ENCODE measurements at regions not wholly inside any gene's neighbourhood (a gene's known extent, or its start where the extent isn't known, plus 50 kb on each side); places are given as distances from the start of the nearest gene placed in this dataset.
"Not testable (repeated sequence)": the region's sequence is repeated elsewhere in the genome, so short reads cannot be mapped to it uniquely, and the experiment has no call there.

DNA sequence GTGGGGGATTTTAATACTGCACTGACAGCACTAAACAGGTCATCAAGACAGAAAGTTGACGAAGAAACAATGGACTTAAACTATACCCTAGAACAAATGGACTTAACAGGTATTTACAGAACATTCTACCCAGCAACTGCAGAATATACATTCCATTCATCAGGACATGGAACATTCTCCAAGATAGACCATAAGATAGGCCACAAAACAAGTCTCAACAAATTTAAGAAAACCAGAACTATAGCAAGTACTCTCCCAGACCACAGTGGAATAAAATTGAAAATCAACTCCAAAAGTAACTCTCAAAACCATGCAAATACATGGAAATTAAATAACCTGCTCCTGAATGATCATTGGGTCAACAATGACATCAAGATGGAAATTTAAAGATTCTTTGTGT, 218.3 kb downstream of the SYK start:
- in situ Hi-C loops (cut with MboI; ENCODE audit: low sequenced_read_pairs): not testable (repeated sequence)

DNA sequence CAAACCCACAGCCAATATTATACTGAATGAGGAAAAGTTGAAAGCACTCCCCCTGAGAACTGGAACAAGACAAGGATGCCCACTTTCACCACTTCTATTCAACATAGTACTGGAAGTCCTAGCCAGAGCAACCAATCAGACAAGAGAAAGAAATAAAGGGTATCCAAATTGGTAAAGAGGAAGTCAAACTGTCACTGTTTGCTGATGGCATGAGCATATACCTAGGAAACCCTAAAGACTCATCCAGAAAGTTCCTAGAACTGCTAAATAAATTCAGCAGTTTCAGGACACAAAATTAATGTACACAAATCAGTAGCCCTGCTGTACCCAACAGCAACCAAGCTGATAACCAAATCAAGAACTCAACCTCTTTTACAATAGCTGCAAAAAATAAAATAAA, 220.0 kb downstream of the SYK start:
- in situ Hi-C loops (cut with MboI; ENCODE audit: low sequenced_read_pairs): not testable (repeated sequence)

GRCh38 chr9:91023741-91024140, 222.1 kb downstream of the SYK start:
- in situ Hi-C loops (cut with MboI; ENCODE audit: low sequenced_read_pairs): no loop called here

DNA sequence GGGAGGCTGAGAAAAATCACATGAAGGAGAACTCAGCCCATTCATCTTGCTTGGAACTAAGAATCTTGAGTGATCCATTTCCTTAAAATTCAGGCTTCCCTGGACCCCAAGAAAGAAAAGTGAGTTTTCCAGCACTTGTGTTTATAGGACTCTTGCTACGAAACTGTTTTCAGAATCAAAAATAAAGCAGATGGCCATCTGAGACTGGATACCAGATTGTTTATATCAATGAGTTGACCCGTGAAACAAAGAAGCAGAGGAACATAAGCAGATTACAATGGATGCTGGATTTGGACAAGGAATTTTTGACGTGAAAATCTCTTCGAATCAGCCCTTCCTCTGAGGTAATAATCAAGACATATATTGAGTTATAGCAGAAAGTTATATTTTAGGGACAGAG, 223.2 kb downstream of the SYK start:
- in situ Hi-C loops (cut with MboI; ENCODE audit: low sequenced_read_pairs): loop anchor here (5.0 to 25.0 kb wide), 2 partner anchors 402 to 662 kb away; no protein-coding TSS in a partner anchor

DNA sequence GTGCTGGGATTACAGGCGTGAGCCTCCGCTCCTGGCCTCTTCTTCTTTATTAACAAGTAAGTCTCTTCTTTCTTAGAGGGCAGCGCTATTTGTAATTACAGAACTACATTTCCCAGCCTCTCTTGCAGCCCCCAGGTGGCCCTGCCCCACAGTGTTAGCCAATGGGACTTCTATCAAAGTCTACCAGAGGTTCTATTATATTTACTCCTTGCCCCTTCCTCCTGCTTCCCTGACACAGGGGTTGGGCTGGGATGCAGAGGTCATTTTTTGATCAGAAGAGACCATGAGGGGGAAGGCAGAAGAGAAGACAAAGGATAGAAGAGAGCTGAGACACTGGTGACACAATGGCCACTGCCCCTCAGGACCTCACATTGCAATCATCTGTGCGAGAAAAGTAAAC, 224.2 kb downstream of the SYK start:
- in situ Hi-C loops (cut with MboI; ENCODE audit: low sequenced_read_pairs): loop anchor here (5.0 to 25.0 kb wide), 2 partner anchors 401 to 661 kb away; no protein-coding TSS in a partner anchor

GRCh38 chr9:91026266-91026665, 224.6 kb downstream of the SYK start:
- in situ Hi-C loops (cut with MboI; ENCODE audit: low sequenced_read_pairs): loop anchor here (5.0 to 25.0 kb wide), 2 partner anchors 401 to 661 kb away; no protein-coding TSS in a partner anchor

DNA sequence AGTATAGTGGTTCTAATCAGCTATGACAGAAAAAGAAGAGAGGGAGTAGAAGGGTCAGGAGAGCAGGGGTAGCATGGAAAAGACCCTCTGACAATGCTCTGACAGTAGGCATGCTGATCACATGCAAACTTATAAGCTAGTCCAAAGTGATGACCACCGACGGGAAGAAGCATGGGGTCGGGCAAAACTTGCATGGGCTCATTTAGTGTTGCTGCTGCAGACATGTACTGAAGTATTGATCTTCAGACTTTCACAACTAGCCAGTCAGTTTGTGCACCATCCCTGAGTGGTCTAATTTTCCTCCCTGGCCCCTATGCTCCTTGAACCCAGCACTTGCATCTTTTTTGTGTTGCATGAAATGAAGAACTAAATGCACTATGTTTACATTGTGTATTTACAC, 225.4 kb downstream of the SYK start:
- in situ Hi-C loops (cut with MboI; ENCODE audit: low sequenced_read_pairs): loop anchor here (5.0 to 25.0 kb wide), 2 partner anchors 400 to 660 kb away; no protein-coding TSS in a partner anchor

DNA sequence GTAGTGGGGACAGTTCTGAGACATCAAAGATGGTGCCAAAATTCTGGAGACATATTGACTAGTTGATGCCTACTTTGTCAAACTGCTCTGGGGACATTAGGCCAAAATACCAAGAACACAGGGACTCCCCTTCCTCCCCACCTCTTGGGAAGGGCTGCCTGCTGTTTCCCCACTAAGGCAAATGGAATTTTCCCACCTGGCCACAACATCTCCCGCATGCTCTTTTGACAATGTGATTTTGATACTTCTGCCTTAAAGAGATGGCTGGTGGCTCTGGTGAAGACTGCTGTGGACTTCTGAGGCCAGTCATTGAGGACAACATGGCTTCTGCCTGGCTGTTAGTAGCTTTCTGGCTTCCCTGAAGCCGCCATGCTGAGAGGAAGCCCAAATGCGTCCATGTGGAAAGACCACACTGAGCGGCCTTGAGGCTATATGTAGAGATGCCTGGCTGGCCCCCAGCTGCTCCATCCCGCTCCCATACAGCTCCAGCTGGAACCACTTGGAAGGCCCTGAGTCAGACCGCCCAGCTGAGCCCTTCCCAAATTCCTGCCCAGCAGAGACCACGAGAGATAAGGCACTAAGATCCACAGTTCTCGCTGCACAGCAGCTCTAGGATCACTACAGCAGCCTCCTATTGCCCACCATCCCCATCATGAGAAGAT, 226.7 kb downstream of the SYK start:
- in situ Hi-C loops (cut with MboI; ENCODE audit: low sequenced_read_pairs): loop anchor here (5.0 to 25.0 kb wide), 2 partner anchors 399 to 659 kb away; no protein-coding TSS in a partner anchor

DNA sequence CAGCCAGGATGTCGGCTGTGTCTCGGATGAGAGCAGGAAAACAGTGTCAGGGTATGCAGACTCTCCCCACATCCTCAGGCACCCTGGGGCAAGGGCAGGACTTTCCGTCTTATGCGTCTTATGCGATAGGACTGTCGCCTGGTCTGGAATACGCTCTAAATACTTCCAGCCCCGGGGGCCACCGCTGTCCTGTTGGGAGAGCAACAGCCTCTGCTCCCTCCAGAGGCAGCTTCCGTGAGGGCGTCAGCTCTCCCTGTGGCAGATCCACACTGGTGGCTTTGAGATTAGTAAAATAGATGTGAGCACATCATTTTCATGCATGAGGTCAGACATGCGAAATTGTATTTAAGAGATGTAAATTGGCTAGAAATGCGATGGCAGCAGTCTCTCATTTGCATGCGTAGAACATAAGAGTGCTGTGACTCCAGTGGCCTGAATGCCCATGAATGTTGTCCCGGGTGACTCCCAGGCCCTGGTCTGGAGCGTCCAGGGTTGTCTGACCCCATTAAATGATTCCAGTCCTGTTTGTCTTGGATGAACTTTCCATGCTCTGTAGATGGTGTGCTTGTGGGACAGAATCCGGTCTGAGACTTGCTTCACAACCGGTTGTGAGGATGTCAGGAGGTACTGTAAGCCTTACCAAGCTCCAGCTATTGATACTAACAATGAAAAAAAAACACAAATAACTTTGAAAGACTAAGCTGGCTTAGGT, 228.2 kb downstream of the SYK start:
- in situ Hi-C loops (cut with MboI; ENCODE audit: low sequenced_read_pairs): loop anchor here (5.0 to 25.0 kb wide), 2 partner anchors 397 to 657 kb away; no protein-coding TSS in a partner anchor

DNA sequence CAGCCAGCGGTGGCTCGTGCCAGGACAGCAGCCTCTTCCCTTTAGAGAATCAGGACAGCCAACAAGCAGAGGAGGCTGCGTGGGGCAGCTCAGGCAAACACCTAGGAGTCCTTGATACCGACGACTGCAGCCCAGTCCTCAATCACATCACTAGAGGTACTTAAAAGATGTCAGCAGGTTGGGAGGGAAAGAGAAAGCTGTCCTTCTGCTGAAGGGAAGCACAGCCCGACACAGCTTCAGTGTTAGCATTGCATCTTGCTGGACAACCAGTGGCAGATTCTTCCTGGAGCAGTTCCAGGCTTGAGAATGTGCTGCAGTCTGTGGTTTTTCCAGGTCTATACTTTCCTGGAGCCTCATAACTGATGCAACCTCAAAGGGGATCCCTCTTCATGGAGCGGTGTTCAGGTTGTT, 230.5 kb downstream of the SYK start:
- in situ Hi-C loops (cut with MboI; ENCODE audit: low sequenced_read_pairs): loop anchor here (25.0 kb wide), 1 partner anchor 655 kb away; no protein-coding TSS in a partner anchor

GRCh38 chr9:91033270-91033669, 231.7 kb downstream of the SYK start:
- in situ Hi-C loops (cut with MboI; ENCODE audit: low sequenced_read_pairs): loop anchor here (25.0 kb wide), 1 partner anchor 654 kb away; no protein-coding TSS in a partner anchor

- in situ Hi-C loops (cut with MboI; ENCODE audit: low sequenced_read_pairs): loop anchor here (25.0 kb wide), 1 partner anchor 654 kb away; no protein-coding TSS in a partner anchor
These were observed 232.2 kb downstream of the SYK start for GRCh38 chr9:91033797-91034196.

DNA sequence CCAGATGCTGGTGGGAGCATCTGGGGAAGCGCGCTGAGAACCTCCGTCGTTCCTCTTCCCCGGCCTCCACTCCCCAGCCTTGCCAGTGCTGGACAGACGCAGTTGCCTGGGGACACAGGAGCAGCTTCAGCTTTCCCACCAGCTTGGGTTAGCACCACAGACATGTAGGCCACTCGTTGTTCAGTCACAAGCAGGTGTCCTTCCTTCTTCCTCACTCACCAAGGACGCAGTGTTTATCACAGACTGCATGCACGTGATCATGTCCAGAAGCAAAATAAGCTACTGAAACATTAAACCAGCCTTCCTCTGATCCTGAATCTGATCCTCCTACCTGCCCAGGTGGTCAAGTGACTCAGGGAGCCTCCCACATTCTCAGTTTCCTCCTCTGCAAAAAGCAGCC, 232.9 kb downstream of the SYK start:
- in situ Hi-C loops (cut with MboI; ENCODE audit: low sequenced_read_pairs): loop anchor here (25.0 kb wide), 1 partner anchor 653 kb away; no protein-coding TSS in a partner anchor

- in situ Hi-C loops (cut with MboI; ENCODE audit: low sequenced_read_pairs): loop anchor here (25.0 kb wide), 1 partner anchor 652 kb away; no protein-coding TSS in a partner anchor
These were observed 233.6 kb downstream of the SYK start for GRCh38 chr9:91034976-91035824.

- in situ Hi-C loops (cut with MboI; ENCODE audit: low sequenced_read_pairs): loop anchor here (25.0 kb wide), 1 partner anchor 651 kb away; no protein-coding TSS in a partner anchor
These were observed 234.2 kb downstream of the SYK start for GRCh38 chr9:91035825-91036208.

GRCh38 chr9:91036356-91036755, 234.7 kb downstream of the SYK start:
- in situ Hi-C loops (cut with MboI; ENCODE audit: low sequenced_read_pairs): loop anchor here (25.0 kb wide), 1 partner anchor 651 kb away; no protein-coding TSS in a partner anchor

DNA sequence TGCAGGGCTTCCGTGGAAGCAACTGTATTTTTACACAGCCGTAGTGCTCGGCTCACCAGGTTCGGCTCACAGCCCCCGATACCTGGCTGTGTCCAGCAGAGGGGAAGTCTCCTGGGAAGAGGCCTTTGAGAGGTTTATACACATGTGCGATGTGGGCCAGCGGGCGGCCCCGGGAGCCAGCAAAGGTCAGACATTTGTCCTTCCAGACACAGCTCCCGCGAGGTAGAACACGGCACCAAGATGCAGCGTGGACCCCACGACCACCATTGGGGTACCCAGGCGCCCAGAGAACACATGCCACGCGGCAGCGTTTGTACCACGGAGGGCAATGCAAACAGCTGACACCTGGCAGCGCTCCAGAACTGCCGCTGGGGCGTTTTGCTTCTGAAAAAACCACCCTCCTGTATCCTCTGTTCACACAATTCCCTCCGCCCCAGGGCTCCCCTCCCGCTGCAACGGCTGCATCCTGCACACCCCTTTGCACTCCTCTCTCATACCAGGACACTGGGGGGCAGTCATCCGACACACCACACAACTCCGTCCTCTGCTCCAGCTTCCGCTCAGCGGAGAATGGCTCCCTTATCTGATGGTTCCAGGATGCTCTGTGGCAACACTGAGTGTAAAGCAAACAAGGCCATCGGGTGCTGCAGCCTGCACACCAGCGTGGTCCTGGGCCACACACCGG, 235.3 kb downstream of the SYK start:
- in situ Hi-C loops (cut with MboI; ENCODE audit: low sequenced_read_pairs): loop anchor here (25.0 kb wide), 1 partner anchor 650 kb away; no protein-coding TSS in a partner anchor

GRCh38 chr9:91037511-91038482, 236.2 kb downstream of the SYK start:
- in situ Hi-C loops (cut with MboI; ENCODE audit: low sequenced_read_pairs): loop anchor here (25.0 kb wide), 1 partner anchor 650 kb away; no protein-coding TSS in a partner anchor

Data from HL-60/S4 treated with retinoic acid at 250 ng/mL for 4 days and 3 days (cell line).